GM12878 (cell line): ENCODE measurements at regions not wholly inside any gene's neighbourhood (a gene's known extent, or its start where the extent isn't known, plus 50 kb on each side); places are given as distances from the start of the nearest gene placed in this dataset.

Experiments
- ATAC-seq: fragments of 200-7000 bp; cut with Tn5 transposase; 3 replicates; pipeline ENCODE4 v1.9.1; 2020; ENCODE audit warnings: mild to moderate bottlenecking, moderate library complexity
- BruUV-seq: library from RNA; stranded (reverse); fragments of 400-500 nt; replicated peaks from 2 replicates; lab custom pipeline; 2021; lab: Mats Ljungman, UMichigan
- CTCF ChIA-PET: fragments of 300-600 bp; sonication (Branson Sonifier 250); formaldehyde crosslinking; extraction: SDS; loops from one replicate; lab custom pipeline; 2021; ENCODE audit warnings: inconsistent platforms; lab: Yijun Ruan, JAX
- POLR2A ChIA-PET: fragments of 350-600 bp; formaldehyde crosslinking; extraction: SDS; loops from one replicate; lab custom pipeline; 2021; ENCODE audit warnings: inconsistent platforms; lab: Charles Lee
- RAD21 ChIA-PET: fragments of 300-600 bp; sonication (Branson Sonifier 250); formaldehyde crosslinking; loops from one replicate; lab custom pipeline; 2023; ENCODE audit warnings: antibody characterized with exemption; ENCODE audit not compliant: unreplicated experiment; lab: Charles Lee
- SMC1A ChIA-PET: fragments of 300-600 bp; sonication (Branson Sonifier 250); formaldehyde crosslinking; loops from one replicate; lab custom pipeline; 2023; ENCODE audit not compliant: unreplicated experiment, uncharacterized antibody; lab: Charles Lee
- DNase-seq: peaks from one replicate; pipeline ENCODE4 v3.0.0-alpha.2; 2011; ENCODE audit warnings: low read depth, low spot score
- FAIRE-seq: peaks from 3 replicates; lab custom pipeline; 2011; peaks lifted over from hg19 to GRCh38; lab: Jason Lieb, UNC
- H2AFZ ChIP-seq: 2 replicates; pipeline ENCODE4 v1.6.0; 2011; ENCODE audit warnings: low read depth, low read length, control low read depth; ENCODE audit not compliant: control insufficient read depth
- H3K27ac ChIP-seq: 2 replicates; pipeline ENCODE4 v1.5.1; 2011; ENCODE audit warnings: control low read depth; ENCODE audit not compliant: control insufficient read depth, insufficient read depth
- H3K27me3 ChIP-seq, 2 experiments: replicated peaks in 1 of 2; 2 replicates each; pipeline versions ENCODE4 v1.6.0 to v1.6.1; 2011; ENCODE audit warnings: low read length in 1 of 2; ENCODE audit not compliant: control insufficient read depth in 2 of 2, insufficient read depth in 2 of 2
- H3K36me3 ChIP-seq, 2 experiments: 2 replicates each; pipeline ENCODE4 v1.5.1; 2011; ENCODE audit warnings: low read length in 1 of 2; ENCODE audit not compliant: control insufficient read depth in 2 of 2, insufficient read depth in 2 of 2
- H3K4me1 ChIP-seq: 2 replicates; pipeline ENCODE4 v1.6.1; 2011; ENCODE audit warnings: mild to moderate bottlenecking, low read length, moderate library complexity, mixed read lengths; ENCODE audit not compliant: control insufficient read depth, insufficient read depth
- H3K4me2 ChIP-seq: 2 replicates; pipeline ENCODE4 v1.6.0; 2011; ENCODE audit warnings: control low read depth; ENCODE audit not compliant: control insufficient read depth, insufficient read depth
- H3K4me3 ChIP-seq: fragments of 200-600 bp; sonication (generic); 2 replicates; pipeline ENCODE4 v1.5.1; 2016
- H3K79me2 ChIP-seq: 2 replicates; pipeline ENCODE4 v1.6.0; 2011; ENCODE audit warnings: low read length; ENCODE audit not compliant: control insufficient read depth, insufficient read depth
- H3K9ac ChIP-seq: 2 replicates; pipeline ENCODE4 v1.8.0; 2011; ENCODE audit warnings: low read length, control low read depth, mixed read lengths; ENCODE audit not compliant: control insufficient read depth, insufficient read depth
- H3K9me3 ChIP-seq: replicated peaks from 3 replicates; pipeline ENCODE4 v1.5.1; 2011; ENCODE audit warnings: mild to moderate bottlenecking, low read length; ENCODE audit not compliant: control insufficient read depth, insufficient read depth
- H4K20me1 ChIP-seq: 2 replicates; pipeline ENCODE4 v1.6.0; 2011; ENCODE audit not compliant: control insufficient read depth, insufficient read depth
- BACH1 ChIP-seq: fragments of 450-650 bp; IDR thresholded peaks from 2 replicates; pipeline ENCODE4 v1.6.1; 2017; ENCODE audit warnings: mild to moderate bottlenecking, borderline replicate concordance
- BCL3 ChIP-seq: IDR thresholded peaks from 2 replicates; pipeline ENCODE4 v1.6.1; 2011; ENCODE audit warnings: borderline replicate concordance, low read depth, mild to moderate bottlenecking, moderate library complexity, low read length; ENCODE audit not compliant: insufficient read depth, poor library complexity, severe bottlenecking
- CBX5 ChIP-seq: sonication (generic); IDR thresholded peaks from 2 replicates; pipeline ENCODE4 v1.6.1; 2016; ENCODE audit warnings: low read depth, moderate library complexity, mild to moderate bottlenecking, inconsistent platforms
- EZH2 ChIP-seq: IDR thresholded peaks from 2 replicates; pipeline ENCODE4 v1.6.1; 2012; ENCODE audit warnings: low read depth, mild to moderate bottlenecking, control low read depth, inconsistent platforms, low read length, borderline replicate concordance; ENCODE audit not compliant: control insufficient read depth
- HDAC2 ChIP-seq: fragments of 200-600 bp; sonication (generic); IDR thresholded peaks from 2 replicates; pipeline ENCODE4 v1.6.1; 2017
- IKZF2 ChIP-seq, 2 experiments: fragments of 450-650 bp; IDR thresholded peaks; 2 replicates each; pipeline ENCODE4 v1.6.1; 2017; ENCODE audit warnings: mild to moderate bottlenecking in 2 of 2, moderate library complexity in 2 of 2
- KAT2A ChIP-seq: conservative IDR thresholded peaks from 2 replicates; pipeline ENCODE4 v1.6.1; 2011; ENCODE audit warnings: low read depth, low read length; ENCODE audit not compliant: control insufficient read depth
- KDM1A ChIP-seq: fragments of 200-600 bp; sonication (generic); IDR thresholded peaks from 2 replicates; pipeline ENCODE4 v1.6.1; 2016; ENCODE audit warnings: borderline replicate concordance
- MEF2A ChIP-seq: IDR thresholded peaks from 2 replicates; pipeline ENCODE4 v1.6.1; 2011; ENCODE audit warnings: low read depth, mild to moderate bottlenecking, low read length, moderate library complexity; ENCODE audit not compliant: insufficient read depth
- MTA3 ChIP-seq: IDR thresholded peaks from 2 replicates; pipeline ENCODE4 v1.6.1; 2012; ENCODE audit warnings: low read length, inconsistent platforms, borderline replicate concordance
- NFIC ChIP-seq: IDR thresholded peaks from 2 replicates; pipeline ENCODE4 v1.6.1; 2012; ENCODE audit warnings: low read depth, mild to moderate bottlenecking, inconsistent platforms, low read length, moderate library complexity
- NFXL1 ChIP-seq: fragments of 450-650 bp; IDR thresholded peaks from 2 replicates; pipeline ENCODE4 v1.6.1; 2017; ENCODE audit warnings: antibody characterized with exemption, mild to moderate bottlenecking, borderline replicate concordance
- NFYB ChIP-seq: IDR thresholded peaks from 2 replicates; pipeline ENCODE4 v1.6.1; 2011; ENCODE audit warnings: low read depth, mild to moderate bottlenecking, low read length, improper control_type of control experiment, moderate library complexity; ENCODE audit not compliant: insufficient read depth
- PBX3 ChIP-seq: IDR thresholded peaks from 2 replicates; pipeline ENCODE4 v1.6.1; 2011; ENCODE audit warnings: mild to moderate bottlenecking, low read depth, low read length, moderate library complexity; ENCODE audit not compliant: insufficient replicate concordance
- POU2F2 ChIP-seq: IDR thresholded peaks from 3 replicates; pipeline ENCODE4 v1.6.1; 2011; ENCODE audit warnings: low read depth, mild to moderate bottlenecking, low read length, borderline replicate concordance
- RBBP5 ChIP-seq: fragments of 200-600 bp; sonication (generic); conservative IDR thresholded peaks from 2 replicates; pipeline ENCODE4 v1.6.1; 2016
- SMAD1 ChIP-seq: fragments of 450-650 bp; IDR thresholded peaks from 2 replicates; pipeline ENCODE4 v1.6.1; 2018; ENCODE audit warnings: mild to moderate bottlenecking, low read depth; ENCODE audit not compliant: partially characterized antibody
- SRF ChIP-seq, 2 experiments: IDR thresholded peaks; 2 replicates each; pipeline ENCODE4 v1.6.1; 2011; ENCODE audit warnings: low read depth in 2 of 2, low read length in 2 of 2, mild to moderate bottlenecking in 1 of 2, moderate library complexity in 1 of 2
- SUZ12 ChIP-seq: fragments of 200-600 bp; sonication (generic); IDR thresholded peaks from one replicate; pipeline ENCODE4 v1.6.1; 2018; ENCODE audit warnings: antibody characterized with exemption, mild to moderate bottlenecking; ENCODE audit not compliant: unreplicated experiment
- WGBS: methylation state at CpG from one replicate; pipeline ENCODE4 v1.1.6; 2016; ENCODE audit warnings: low lambda C conversion rate; ENCODE audit not compliant: insufficient replicate concordance, insufficient coverage; ENCODE audit errors: missing lambda C conversion rate; 5-methylcytosine and 5-hydroxymethylcytosine counted together
- in situ Hi-C: fragments of 300-500 bp; cut with MboI; formaldehyde crosslinking; loops from 9 replicates; pipeline ENCODE4 v1.14.3; 2018; ENCODE audit warnings: mixed read lengths
- intact Hi-C: fragments of 100-400 bp; cut with micrococcal nuclease; formaldehyde crosslinking; loops from one replicate; pipeline ENCODE4 v1.14.2; 2022; ENCODE audit not compliant: unreplicated experiment

DNA sequence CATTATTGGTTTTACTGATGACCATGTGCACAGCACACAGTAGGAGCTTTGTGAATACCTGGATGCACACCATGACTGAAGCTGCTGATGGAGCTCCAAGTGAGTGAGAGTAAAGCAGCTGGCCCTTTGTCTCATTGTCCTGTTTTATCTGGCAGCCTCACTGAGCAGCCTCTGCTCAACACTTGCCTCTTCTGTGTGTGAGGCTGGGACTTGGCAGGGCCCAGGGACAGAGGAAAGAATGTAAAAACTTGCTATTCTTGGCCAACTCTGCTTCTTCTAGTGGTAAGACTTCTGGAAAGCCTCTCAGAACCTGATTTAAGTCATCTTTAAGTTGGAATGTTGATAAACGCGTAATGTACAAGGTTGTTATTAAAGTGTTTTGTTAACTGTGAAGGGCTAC is 61.4 kb downstream of the BEX1 start:
- no peak overlapping the region for H2AFZ ChIP-seq
- in situ Hi-C loops = no loop called here
- no peak for TF ChIP-seq POU2F2
- TF ChIP-seq BCL3 = no peak
- no peak for TF ChIP-seq CBX5
- no peak for TF ChIP-seq MTA3
- no peak for TF ChIP-seq HDAC2
- TF ChIP-seq RBBP5 = no peak
- TF ChIP-seq KDM1A = no peak
- no peak for TF ChIP-seq SRF (IDR thresholded peaks at IDR 0.05; ENCODE audit: low read depth in 2 of 2, low read length in 2 of 2)
- no peak for TF ChIP-seq BACH1
- no peak for TF ChIP-seq MEF2A
- TF ChIP-seq PBX3 = no peak
- TF ChIP-seq SUZ12 = no peak
- TF ChIP-seq EZH2 = no peak
- TF ChIP-seq NFXL1 = no peak
- no peak for TF ChIP-seq NFIC
- no peak for TF ChIP-seq SMAD1
- no peak for TF ChIP-seq NFYB
- no peak for TF ChIP-seq IKZF2 (IDR thresholded peaks at IDR 0.05)
- TF ChIP-seq KAT2A = no peak
- TF ChIP-seq, all 136 proteins: peak for 0
- Histone ChIP-seq H3K79me2 (no peaks in the 10 kb centered on the region), H3K4me2 (no peak overlapping the region), H3K4me3 (no peak overlapping the region), H3K27me3 (peaks cover 0 to 2% of the 10 kb centered on the region in 2 experiments; a peak in 2 of 4 replicates), H3K9ac (no peak overlapping the region), H3K9me3 (no peaks in the 10 kb centered on the region), H3K36me3 (no peaks in the 10 kb centered on the region), H4K20me1 (no peaks in the 10 kb centered on the region), H3K27ac (no peak overlapping the region), H3K4me1 (no peaks in the 10 kb centered on the region)
- DNase-seq = no peak
- ATAC-seq = no peak
- CTCF ChIA-PET = interaction anchor here (2.5 kb wide), 1 partner anchor 51 kb away, joined by 7 read pairs; no protein-coding TSS in a partner anchor
- no peak for FAIRE-seq
- POLR2A ChIA-PET = no interaction called here
- SMC1A ChIA-PET = no interaction called here
- no TSS peak for BruUV-seq
- WGBS = 94% methylated on average over 2 of the region's 2 CpGs
- intact Hi-C loops = no loop called here
- RAD21 ChIA-PET = no interaction called here
